C4-2B (cell line): ENCODE measurements at regions not wholly inside any gene's neighbourhood (a gene's known extent, or its start where the extent isn't known, plus 50 kb on each side); places are given as distances from the start of the nearest gene placed in this dataset.
"Not testable (repeated sequence)": the region's sequence is repeated elsewhere in the genome, so short reads cannot be mapped to it uniquely, and the experiment has no call there.

Experiments
- CTCF ChIP-seq: fragments of 450-650 bp; conservative IDR thresholded peaks from 2 replicates; pipeline ENCODE4 v1.5.1; 2017; ENCODE audit warnings: mild to moderate bottlenecking
- ZFX ChIP-seq: fragments of 450-650 bp; IDR thresholded peaks from 2 replicates; pipeline ENCODE4 v1.6.1; 2017

GRCh38 chrX:68951942-68952619 lies 123.3 kb downstream of the EFNB1 start:
- TF ChIP-seq CTCF, ZFX: not testable (repeated sequence)
